ENCODE measurements at regions not wholly inside any gene's neighbourhood (a gene's known extent, or its start where the extent isn't known, plus 50 kb on each side); places are given as distances from the start of the nearest gene placed in this dataset.

- H3K4me3 ChIP-seq (ENCODE audit: control insufficient read depth, low read depth, low read length): no peak overlapping the region
- no peak for DNase-seq (ENCODE audit: low read depth)
Measured at GRCh38 chr3:130621824-130622223, 104.8 kb downstream of the COL6A6 start.

GRCh38 chr3:130626049-130626448 lies 109.1 kb downstream of the COL6A6 start:
- DNase-seq (ENCODE audit: low read depth): no peak
- TF ChIP-seq CTCF (IDR thresholded peaks at IDR 0.05; ENCODE audit: control insufficient read depth, insufficient read depth, low read depth, low read length, missing control alignments): no peak
- H3K4me3 ChIP-seq (ENCODE audit: control insufficient read depth, low read depth, low read length): no peak overlapping the region

More at GRCh38 chr3:130621824-130622223, 104.8 kb downstream of the COL6A6 start:
- no peak for TF ChIP-seq CTCF (IDR thresholded peaks at IDR 0.05; ENCODE audit: control insufficient read depth, insufficient read depth, low read depth, low read length, missing control alignments)

GRCh38 chr3:130627143-130627855 lies 110.3 kb downstream of the COL6A6 start:
- H3K4me3 ChIP-seq (ENCODE audit: control insufficient read depth, low read depth, low read length): no peak overlapping the region
- no peak for TF ChIP-seq CTCF (IDR thresholded peaks at IDR 0.05; ENCODE audit: control insufficient read depth, insufficient read depth, low read depth, low read length, missing control alignments)

GRCh38 chr3:130627882-130628281 lies 110.9 kb downstream of the COL6A6 start:
- no peak for DNase-seq (ENCODE audit: low read depth)
- no peak for TF ChIP-seq CTCF (IDR thresholded peaks at IDR 0.05; ENCODE audit: control insufficient read depth, insufficient read depth, low read depth, low read length, missing control alignments)
- no peak overlapping the region for H3K4me3 ChIP-seq (ENCODE audit: control insufficient read depth, low read depth, low read length)

More at GRCh38 chr3:130627143-130627855, 110.3 kb downstream of the COL6A6 start:
- DNase-seq (ENCODE audit: low read depth): no peak

Data from AG09309 (cell line).